Panc1 (cell line): ENCODE measurements at regions not wholly inside any gene's neighbourhood (a gene's known extent, or its start where the extent isn't known, plus 50 kb on each side); places are given as distances from the start of the nearest gene placed in this dataset.

Experiments used
- ATAC-seq: fragments of 200-7000 bp; cut with Tn5 transposase; 2 replicates; pipeline ENCODE4 v1.9.1; 2020; ENCODE audit warnings: mild to moderate bottlenecking, moderate library complexity
- BruUV-seq: library from RNA; stranded (reverse); fragments of 400-500 nt; replicated peaks from 2 replicates; lab custom pipeline; 2021; lab: Mats Ljungman, UMichigan
- CTCF ChIA-PET: fragments of 300-600 bp; sonication (Branson Sonifier 250); formaldehyde crosslinking; loops from one replicate; lab custom pipeline; 2022; ENCODE audit warnings: antibody characterized with exemption; lab: Charles Lee
- POLR2A ChIA-PET: fragments of 300-600 bp; sonication (Branson Sonifier 250); formaldehyde crosslinking; loops from one replicate; lab custom pipeline; 2022; ENCODE audit warnings: antibody characterized with exemption; lab: Charles Lee
- DNase-seq: peaks from one replicate; pipeline ENCODE4 v3.0.0-alpha.2; 2010; ENCODE audit warnings: low read depth, low spot score
- H3K27ac ChIP-seq: 2 replicates; pipeline ENCODE4 v1.5.1; 2011; ENCODE audit warnings: mild to moderate bottlenecking, low read length, inconsistent platforms
- H3K27me3 ChIP-seq: fragments of 200-500 bp; sonication (Bioruptor generic); 2 replicates; pipeline ENCODE4 v1.6.0; 2014; ENCODE audit warnings: low read length, inconsistent platforms; ENCODE audit not compliant: control insufficient read depth, insufficient read depth
- H3K36me3 ChIP-seq: fragments of 200-500 bp; sonication (Bioruptor generic); 2 replicates; pipeline ENCODE4 v1.5.1; 2014; ENCODE audit warnings: inconsistent platforms, mild to moderate bottlenecking, low read length, moderate library complexity; ENCODE audit not compliant: control insufficient read depth, insufficient read depth
- H3K4me1 ChIP-seq: 2 replicates; pipeline ENCODE4 v1.5.1; 2011; ENCODE audit warnings: inconsistent platforms, mild to moderate bottlenecking, low read length, moderate library complexity; ENCODE audit not compliant: control insufficient read depth, insufficient read depth
- H3K4me3 ChIP-seq, 2 experiments: 2 replicates each; pipeline ENCODE4 v1.5.1; 2011 to 2012; ENCODE audit warnings: low read depth in 2 of 2, low read length in 2 of 2, mild to moderate bottlenecking in 2 of 2, inconsistent platforms in 1 of 2, moderate library complexity in 1 of 2
- H3K9me3 ChIP-seq: fragments of 200-500 bp; sonication (Bioruptor generic); 2 replicates; pipeline ENCODE4 v1.5.1; 2014; ENCODE audit warnings: low read depth, mild to moderate bottlenecking, inconsistent platforms, low read length, moderate library complexity; ENCODE audit not compliant: control insufficient read depth, insufficient read depth
- POLR2AphosphoS5 ChIP-seq: IDR thresholded peaks from 2 replicates; pipeline ENCODE4 v1.6.1; 2012; ENCODE audit warnings: mild to moderate bottlenecking, low read depth, low read length, moderate library complexity
- SIN3A ChIP-seq: IDR thresholded peaks from 2 replicates; pipeline ENCODE4 v1.6.1; 2012; ENCODE audit warnings: low read depth, mild to moderate bottlenecking, low read length, moderate library complexity, borderline replicate concordance; ENCODE audit not compliant: insufficient read depth
- TCF7L2 ChIP-seq: IDR thresholded peaks from 2 replicates; pipeline ENCODE4 v1.6.1; 2011; ENCODE audit warnings: mild to moderate bottlenecking, low read depth, low read length, inconsistent platforms
- in situ Hi-C: cut with HindIII; loops from 2 replicates; pipeline ENCODE4 v1.10.0; 2016; ENCODE audit warnings: low sequenced_read_pairs, low pct_unique_long_range_greater_than_20kb
- intact Hi-C: fragments of 100-400 bp; cut with micrococcal nuclease; formaldehyde crosslinking; loops from one replicate; pipeline ENCODE4 v1.10.0; 2022; ENCODE audit not compliant: unreplicated experiment
- TF ChIP-seq, protein P1 (sequence below), 2 experiments: IDR thresholded peaks; 2 replicates each; pipeline ENCODE4 v1.6.1; 2011 to 2012; ENCODE audit warnings: low read depth in 2 of 2, control low read depth in 1 of 2, low read length in 1 of 2, mild to moderate bottlenecking in 1 of 2, moderate library complexity in 1 of 2; ENCODE audit not compliant: insufficient read depth in 1 of 2
- TF ChIP-seq, protein P2 (sequence below): fragments of 450-650 bp; IDR thresholded peaks from 2 replicates; pipeline ENCODE4 v1.5.1; 2017; ENCODE audit warnings: mild to moderate bottlenecking

DNA sequence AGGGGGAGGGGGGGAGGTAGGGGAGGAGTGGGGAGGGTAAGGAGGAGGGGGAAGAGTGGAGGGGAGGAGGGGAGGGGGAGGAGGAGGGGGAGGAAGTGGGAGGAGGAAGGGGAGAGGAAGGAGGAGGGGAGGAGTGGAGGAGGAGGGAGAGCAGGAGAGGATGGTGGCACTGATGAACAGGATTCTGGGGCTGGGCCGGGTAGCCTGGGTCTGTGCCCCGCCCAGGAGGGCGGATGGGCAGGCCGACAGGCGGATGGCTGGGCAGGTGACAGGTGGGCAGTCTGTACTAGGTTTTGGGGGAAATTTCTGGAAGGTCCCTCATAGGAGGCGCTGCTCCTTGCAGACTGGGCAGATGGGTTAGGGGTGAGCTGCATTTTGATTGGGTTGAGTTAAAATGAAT, 66.0 kb upstream of the ADRA2C start:
- H3K36me3 ChIP-seq = no peaks in the 10 kb centered on the region
- POLR2A ChIA-PET = no interaction called here

DNA sequence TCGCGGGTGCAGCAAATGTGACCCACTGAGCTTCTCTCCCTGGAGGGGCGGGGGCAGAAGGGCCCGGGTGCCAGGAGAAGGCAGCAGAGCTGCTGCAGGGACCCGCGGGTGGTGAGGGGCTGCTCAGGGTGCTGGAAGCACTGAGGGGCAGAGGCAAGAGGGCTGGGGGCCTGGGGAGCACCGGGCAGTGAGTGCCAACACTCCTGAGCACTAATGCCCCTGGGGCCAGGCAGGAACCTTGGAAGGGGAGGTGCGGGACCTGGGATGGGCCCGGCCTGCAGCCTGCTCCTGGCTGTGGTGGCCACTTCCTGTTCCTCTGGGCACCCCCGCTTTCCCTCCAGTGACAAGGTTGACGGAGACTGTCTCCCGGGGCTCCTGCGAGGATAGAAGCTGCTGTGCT, 66.5 kb upstream of the ADRA2C start:
- no peaks in the 10 kb centered on the region for H3K9me3 ChIP-seq
- intact Hi-C loops (no loop called here), in situ Hi-C loops (no loop called here)
- H3K36me3 ChIP-seq = no peaks in the 10 kb centered on the region
- DNase-seq = no peak
- ChIA-PET CTCF (no interaction called here), POLR2A (no interaction called here)
- ATAC-seq = no peak
- TF ChIP-seq, protein P1, sequence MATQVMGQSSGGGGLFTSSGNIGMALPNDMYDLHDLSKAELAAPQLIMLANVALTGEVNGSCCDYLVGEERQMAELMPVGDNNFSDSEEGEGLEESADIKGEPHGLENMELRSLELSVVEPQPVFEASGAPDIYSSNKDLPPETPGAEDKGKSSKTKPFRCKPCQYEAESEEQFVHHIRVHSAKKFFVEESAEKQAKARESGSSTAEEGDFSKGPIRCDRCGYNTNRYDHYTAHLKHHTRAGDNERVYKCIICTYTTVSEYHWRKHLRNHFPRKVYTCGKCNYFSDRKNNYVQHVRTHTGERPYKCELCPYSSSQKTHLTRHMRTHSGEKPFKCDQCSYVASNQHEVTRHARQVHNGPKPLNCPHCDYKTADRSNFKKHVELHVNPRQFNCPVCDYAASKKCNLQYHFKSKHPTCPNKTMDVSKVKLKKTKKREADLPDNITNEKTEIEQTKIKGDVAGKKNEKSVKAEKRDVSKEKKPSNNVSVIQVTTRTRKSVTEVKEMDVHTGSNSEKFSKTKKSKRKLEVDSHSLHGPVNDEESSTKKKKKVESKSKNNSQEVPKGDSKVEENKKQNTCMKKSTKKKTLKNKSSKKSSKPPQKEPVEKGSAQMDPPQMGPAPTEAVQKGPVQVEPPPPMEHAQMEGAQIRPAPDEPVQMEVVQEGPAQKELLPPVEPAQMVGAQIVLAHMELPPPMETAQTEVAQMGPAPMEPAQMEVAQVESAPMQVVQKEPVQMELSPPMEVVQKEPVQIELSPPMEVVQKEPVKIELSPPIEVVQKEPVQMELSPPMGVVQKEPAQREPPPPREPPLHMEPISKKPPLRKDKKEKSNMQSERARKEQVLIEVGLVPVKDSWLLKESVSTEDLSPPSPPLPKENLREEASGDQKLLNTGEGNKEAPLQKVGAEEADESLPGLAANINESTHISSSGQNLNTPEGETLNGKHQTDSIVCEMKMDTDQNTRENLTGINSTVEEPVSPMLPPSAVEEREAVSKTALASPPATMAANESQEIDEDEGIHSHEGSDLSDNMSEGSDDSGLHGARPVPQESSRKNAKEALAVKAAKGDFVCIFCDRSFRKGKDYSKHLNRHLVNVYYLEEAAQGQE (IDR thresholded peaks at IDR 0.05; ENCODE audit: insufficient read depth in 1 of 2, low read depth in 2 of 2, low read length in 1 of 2) = no peak
- TF ChIP-seq TCF7L2 = no peak
- TF ChIP-seq, protein P2, sequence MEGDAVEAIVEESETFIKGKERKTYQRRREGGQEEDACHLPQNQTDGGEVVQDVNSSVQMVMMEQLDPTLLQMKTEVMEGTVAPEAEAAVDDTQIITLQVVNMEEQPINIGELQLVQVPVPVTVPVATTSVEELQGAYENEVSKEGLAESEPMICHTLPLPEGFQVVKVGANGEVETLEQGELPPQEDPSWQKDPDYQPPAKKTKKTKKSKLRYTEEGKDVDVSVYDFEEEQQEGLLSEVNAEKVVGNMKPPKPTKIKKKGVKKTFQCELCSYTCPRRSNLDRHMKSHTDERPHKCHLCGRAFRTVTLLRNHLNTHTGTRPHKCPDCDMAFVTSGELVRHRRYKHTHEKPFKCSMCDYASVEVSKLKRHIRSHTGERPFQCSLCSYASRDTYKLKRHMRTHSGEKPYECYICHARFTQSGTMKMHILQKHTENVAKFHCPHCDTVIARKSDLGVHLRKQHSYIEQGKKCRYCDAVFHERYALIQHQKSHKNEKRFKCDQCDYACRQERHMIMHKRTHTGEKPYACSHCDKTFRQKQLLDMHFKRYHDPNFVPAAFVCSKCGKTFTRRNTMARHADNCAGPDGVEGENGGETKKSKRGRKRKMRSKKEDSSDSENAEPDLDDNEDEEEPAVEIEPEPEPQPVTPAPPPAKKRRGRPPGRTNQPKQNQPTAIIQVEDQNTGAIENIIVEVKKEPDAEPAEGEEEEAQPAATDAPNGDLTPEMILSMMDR = no peak
- TF ChIP-seq POLR2AphosphoS5 = no peak
- no peak for TF ChIP-seq SIN3A
- no peaks in the 10 kb centered on the region for H3K4me1 ChIP-seq
- H3K27ac ChIP-seq = no peak overlapping the region
- H3K27me3 ChIP-seq = peaks cover 6% of the 10 kb centered on the region; the same call in 1 of the 2 replicates
- no TSS peak for BruUV-seq
- H3K4me3 ChIP-seq = no peak overlapping the region

More for the DNA sequence above, 66.0 kb upstream of the ADRA2C start:
- H3K4me1 ChIP-seq = no peaks in the 10 kb centered on the region
- intact Hi-C loops (no loop called here), in situ Hi-C loops (no loop called here)
- CTCF ChIA-PET = no interaction called here
- no peak overlapping the region for H3K27ac ChIP-seq
- ATAC-seq (no peak), DNase-seq (no peak)
- TF ChIP-seq, protein P2 = no peak
- TF ChIP-seq SIN3A = no peak
- TF ChIP-seq POLR2AphosphoS5 = no peak
- TF ChIP-seq TCF7L2 = no peak
- H3K4me3 ChIP-seq = no peak overlapping the region
- H3K9me3 ChIP-seq = no peaks in the 10 kb centered on the region
- BruUV-seq = no TSS peak
- H3K27me3 ChIP-seq = peaks cover 2% of the 10 kb centered on the region; the same call in 1 of the 2 replicates

DNA sequence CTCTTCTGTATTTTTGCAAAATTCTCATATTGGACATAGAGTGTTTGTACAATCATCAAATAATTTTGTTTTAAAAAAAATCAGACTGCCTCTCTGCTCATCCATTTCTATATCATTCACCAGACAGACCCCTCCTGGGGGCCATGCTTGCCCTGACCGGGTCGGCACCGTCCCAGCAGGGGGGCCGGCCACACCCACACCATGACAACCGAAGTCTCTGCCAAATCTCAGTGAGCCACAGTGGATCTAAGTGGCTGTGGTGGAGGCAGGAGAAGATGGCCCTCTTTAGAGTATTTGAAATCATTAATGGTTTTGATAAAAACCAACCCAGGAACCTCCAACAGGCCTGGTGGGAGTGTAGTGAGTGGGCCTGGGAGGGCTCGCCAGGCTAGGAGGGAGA, 66.9 kb upstream of the ADRA2C start:
- ChIA-PET CTCF (no interaction called here), POLR2A (no interaction called here)
- in situ Hi-C loops = no loop called here
- Histone ChIP-seq H3K9me3 (no peaks in the 10 kb centered on the region), H3K4me1 (no peaks in the 10 kb centered on the region), H3K27me3 (peaks cover 8% of the 10 kb centered on the region), H3K36me3 (no peaks in the 10 kb centered on the region), H3K4me3 (no peak overlapping the region), H3K27ac (no peak overlapping the region)
- no TSS peak for BruUV-seq
- TF ChIP-seq POLR2AphosphoS5 (no peak), TCF7L2 (no peak), SIN3A (no peak)
- TF ChIP-seq, protein P1 (IDR thresholded peaks at IDR 0.05; ENCODE audit: insufficient read depth in 1 of 2, low read depth in 2 of 2, low read length in 1 of 2) = no peak
- TF ChIP-seq, protein P2 = no peak
- DNase-seq = no peak
- intact Hi-C loops = no loop called here
- no peak for ATAC-seq
